ENCODE measurements at regions not wholly inside any gene's neighbourhood (a gene's known extent, or its start where the extent isn't known, plus 50 kb on each side); places are given as distances from the start of the nearest gene placed in this dataset.
"Not testable (repeated sequence)": the region's sequence is repeated elsewhere in the genome, so short reads cannot be mapped to it uniquely, and the experiment has no call there.

- DNase-seq = no peak
Observed at GRCh38 chr22:49694462-49695260, 133.0 kb downstream of the BRD1 start.

GRCh38 chr22:49693848-49694247 is 133.8 kb downstream of the BRD1 start:
- DNase-seq = no peak

GRCh38 chr22:49693416-49693815 is 134.3 kb downstream of the BRD1 start:
- no peak for DNase-seq

GRCh38 chr22:49692499-49693225 is 135.0 kb downstream of the BRD1 start:
- DNase-seq = no peak

GRCh38 chr22:49691256-49691655 is 136.4 kb downstream of the BRD1 start:
- DNase-seq = no peak

GRCh38 chr22:49690454-49690853 is 137.2 kb downstream of the BRD1 start:
- DNase-seq = no peak

GRCh38 chr22:49689858-49690257 is 137.8 kb downstream of the BRD1 start:
- no peak for DNase-seq

GRCh38 chr22:49689255-49689770 is 138.4 kb downstream of the BRD1 start:
- DNase-seq = no peak

GRCh38 chr22:49688516-49689254 is 139.0 kb downstream of the BRD1 start:
- DNase-seq = no peak

GRCh38 chr22:49687786-49688515 is 139.7 kb downstream of the BRD1 start:
- DNase-seq = no peak

- no peak for DNase-seq
Observed at GRCh38 chr22:49687333-49687732, 140.3 kb downstream of the BRD1 start.

GRCh38 chr22:49686495-49687219 is 141.0 kb downstream of the BRD1 start:
- DNase-seq = no peak

GRCh38 chr22:49685686-49686085 is 142.0 kb downstream of the BRD1 start:
- DNase-seq = no peak

GRCh38 chr22:49685116-49685515 is 142.6 kb downstream of the BRD1 start:
- DNase-seq = no peak

- DNase-seq = no peak
Observed at GRCh38 chr22:49683032-49683431, 144.6 kb downstream of the BRD1 start.

GRCh38 chr22:49680819-49681218 is 146.9 kb downstream of the BRD1 start:
- DNase-seq = not testable (repeated sequence)

- no peak for DNase-seq
Observed at GRCh38 chr22:49678842-49679170, 148.9 kb downstream of the BRD1 start.

- DNase-seq = no peak
Observed at GRCh38 chr22:49678137-49678841, 149.4 kb downstream of the BRD1 start.

GRCh38 chr22:49677495-49677889 is 150.2 kb downstream of the BRD1 start:
- no peak for DNase-seq

- DNase-seq = no peak
Observed at GRCh38 chr22:49676783-49677494, 150.7 kb downstream of the BRD1 start.

GRCh38 chr22:49676230-49676629 is 151.4 kb downstream of the BRD1 start:
- DNase-seq = no peak

Data from NCI-H1048 (cell line).